ENCODE measurements at regions not wholly inside any gene's neighbourhood (a gene's known extent, or its start where the extent isn't known, plus 50 kb on each side); places are given as distances from the start of the nearest gene placed in this dataset.
"Not testable (repeated sequence)": the region's sequence is repeated elsewhere in the genome, so short reads cannot be mapped to it uniquely, and the experiment has no call there.

- Histone ChIP-seq H3K4me3 (ENCODE audit: low read length in 2 of 2) (no peak overlapping the region), H3K27me3 (ENCODE audit: control insufficient read depth in 2 of 2, insufficient read depth in 1 of 2, low read length in 1 of 2) (no peaks in the 10 kb centered on the region), H3K27ac (ENCODE audit: low read depth in 1 of 2, low read length in 1 of 2) (no peak overlapping the region), H3K36me3 (ENCODE audit: control insufficient read depth in 2 of 2, insufficient read depth in 2 of 2, low read length in 1 of 2) (no peaks in the 10 kb centered on the region), H3K9me3 (ENCODE audit: control insufficient read depth in 2 of 2, insufficient read depth in 1 of 2, low read length in 1 of 2) (peaks cover 2% of the 10 kb centered on the region in 2 donors), H3K4me1 (ENCODE audit: control insufficient read depth in 2 of 2, insufficient read depth in 2 of 2, low read length in 2 of 2) (no peaks in the 10 kb centered on the region)
- no peak for DNase-seq (ENCODE audit: low read depth in 6 of 9, low spot score in 9 of 9)
- 86% methylated on average over 6 of the region's 6 CpGs for WGBS
Measured at GRCh38 chr4:186827534-186827897, 103.9 kb upstream of the FAT1 start.

GRCh38 chr4:186829097-186829496, 105.4 kb upstream of the FAT1 start:
- 82% methylated on average over 6 of the region's 6 CpGs for WGBS
- DNase-seq (ENCODE audit: low read depth in 6 of 9, low spot score in 9 of 9), result no peak
- H3K9me3 ChIP-seq (ENCODE audit: control insufficient read depth in 2 of 2, insufficient read depth in 1 of 2, low read length in 1 of 2), result peaks cover 2% of the 10 kb centered on the region in 2 donors
- no peak overlapping the region for H3K4me3 ChIP-seq (ENCODE audit: low read length in 2 of 2)
- no peaks in the 10 kb centered on the region for H3K36me3 ChIP-seq (ENCODE audit: control insufficient read depth in 2 of 2, insufficient read depth in 2 of 2, low read length in 1 of 2)
- no peak overlapping the region for H3K27ac ChIP-seq (ENCODE audit: low read depth in 1 of 2, low read length in 1 of 2)
- H3K4me1 ChIP-seq (ENCODE audit: control insufficient read depth in 2 of 2, insufficient read depth in 2 of 2, low read length in 2 of 2), result no peaks in the 10 kb centered on the region
- no peaks in the 10 kb centered on the region for H3K27me3 ChIP-seq (ENCODE audit: control insufficient read depth in 2 of 2, insufficient read depth in 1 of 2, low read length in 1 of 2)

GRCh38 chr4:186829740-186830449, 106.2 kb upstream of the FAT1 start:
- Histone ChIP-seq H3K4me1 (ENCODE audit: control insufficient read depth in 2 of 2, insufficient read depth in 2 of 2, low read length in 2 of 2) (no peaks in the 10 kb centered on the region), H3K36me3 (ENCODE audit: control insufficient read depth in 2 of 2, insufficient read depth in 2 of 2, low read length in 1 of 2) (no peaks in the 10 kb centered on the region), H3K27ac (ENCODE audit: low read depth in 1 of 2, low read length in 1 of 2) (no peak overlapping the region), H3K4me3 (ENCODE audit: low read length in 2 of 2) (no peak overlapping the region), H3K27me3 (ENCODE audit: control insufficient read depth in 2 of 2, insufficient read depth in 1 of 2, low read length in 1 of 2) (no peaks in the 10 kb centered on the region), H3K9me3 (ENCODE audit: control insufficient read depth in 2 of 2, insufficient read depth in 1 of 2, low read length in 1 of 2) (peaks cover 2% of the 10 kb centered on the region in 2 donors)
- 63% methylated on average over 9 of the region's 9 CpGs for WGBS
- no peak for DNase-seq (ENCODE audit: low read depth in 6 of 9, low spot score in 9 of 9)

DNA sequence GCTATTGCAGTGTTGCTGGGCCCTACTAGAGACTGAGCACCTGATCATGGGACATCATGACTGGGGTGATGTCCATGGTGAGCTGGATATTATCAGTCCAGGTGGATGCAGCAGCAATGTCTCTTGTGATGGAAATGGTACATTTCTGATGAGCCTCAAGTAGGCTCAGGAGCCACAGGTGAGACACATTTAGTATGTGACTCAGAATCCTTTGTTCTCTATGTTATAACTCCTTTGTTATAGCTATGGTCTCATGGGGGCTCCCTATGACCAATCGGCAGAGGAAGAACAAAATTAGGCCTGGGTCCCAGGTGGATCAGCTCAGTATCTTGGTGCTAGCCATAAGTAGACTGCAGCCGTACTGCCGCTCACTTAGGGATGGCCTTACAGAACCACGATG, 107.9 kb upstream of the FAT1 start:
- WGBS, result 94% methylated on average over 4 of the region's 4 CpGs
- DNase-seq (ENCODE audit: low read depth in 6 of 9, low spot score in 9 of 9), result no peak
- no peaks in the 10 kb centered on the region for H3K36me3 ChIP-seq (ENCODE audit: control insufficient read depth in 2 of 2, insufficient read depth in 2 of 2, low read length in 1 of 2)
- H3K4me1 ChIP-seq (ENCODE audit: control insufficient read depth in 2 of 2, insufficient read depth in 2 of 2, low read length in 2 of 2), result no peaks in the 10 kb centered on the region
- H3K27me3 ChIP-seq (ENCODE audit: control insufficient read depth in 2 of 2, insufficient read depth in 1 of 2, low read length in 1 of 2), result no peaks in the 10 kb centered on the region
- H3K27ac ChIP-seq (ENCODE audit: low read depth in 1 of 2, low read length in 1 of 2), result no peak overlapping the region
- peaks cover 2% of the 10 kb centered on the region in 2 donors for H3K9me3 ChIP-seq (ENCODE audit: control insufficient read depth in 2 of 2, insufficient read depth in 1 of 2, low read length in 1 of 2)
- H3K4me3 ChIP-seq (ENCODE audit: low read length in 2 of 2), result no peak overlapping the region

DNA sequence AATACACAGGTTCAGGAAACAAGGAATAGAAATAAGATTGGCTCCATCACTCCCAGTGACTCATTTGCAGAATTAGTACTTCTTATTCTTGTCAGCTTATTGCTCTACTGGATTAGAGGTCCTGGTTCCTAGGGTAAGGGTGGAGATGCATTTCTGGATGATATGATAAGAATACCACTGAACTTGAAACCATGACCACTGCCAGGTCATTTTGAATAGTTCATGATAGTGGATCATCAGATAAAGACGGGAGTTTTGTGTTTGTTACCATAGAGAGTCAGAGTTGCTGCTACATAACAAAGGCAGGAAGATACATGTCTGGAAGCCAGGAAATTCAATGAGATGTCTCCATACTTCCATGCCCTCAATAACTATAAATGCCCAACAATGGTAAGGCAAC, 109.2 kb upstream of the FAT1 start:
- Histone ChIP-seq H3K4me3 (ENCODE audit: low read length in 2 of 2) (no peak overlapping the region), H3K9me3 (ENCODE audit: control insufficient read depth in 2 of 2, insufficient read depth in 1 of 2, low read length in 1 of 2) (peaks cover 0 to 2% of the 10 kb centered on the region in 2 donors), H3K4me1 (ENCODE audit: control insufficient read depth in 2 of 2, insufficient read depth in 2 of 2, low read length in 2 of 2) (no peaks in the 10 kb centered on the region), H3K27ac (ENCODE audit: low read depth in 1 of 2, low read length in 1 of 2) (no peak overlapping the region), H3K27me3 (ENCODE audit: control insufficient read depth in 2 of 2, insufficient read depth in 1 of 2, low read length in 1 of 2) (no peaks in the 10 kb centered on the region), H3K36me3 (ENCODE audit: control insufficient read depth in 2 of 2, insufficient read depth in 2 of 2, low read length in 1 of 2) (no peaks in the 10 kb centered on the region)
- WGBS, result 19% methylated on average over 1 of the region's 1 CpG
- no peak for DNase-seq (ENCODE audit: low read depth in 6 of 9, low spot score in 9 of 9)

- not testable (repeated sequence) for DNase-seq (ENCODE audit: low read depth in 6 of 9, low spot score in 9 of 9); H3K4me1 ChIP-seq (ENCODE audit: control insufficient read depth in 2 of 2, insufficient read depth in 2 of 2, low read length in 2 of 2); H3K27ac ChIP-seq (ENCODE audit: low read depth in 1 of 2, low read length in 1 of 2); H3K4me3 ChIP-seq (ENCODE audit: low read length in 2 of 2); H3K9me3 ChIP-seq (ENCODE audit: control insufficient read depth in 2 of 2, insufficient read depth in 1 of 2, low read length in 1 of 2); H3K27me3 ChIP-seq (ENCODE audit: control insufficient read depth in 2 of 2, insufficient read depth in 1 of 2, low read length in 1 of 2); H3K36me3 ChIP-seq (ENCODE audit: control insufficient read depth in 2 of 2, insufficient read depth in 2 of 2, low read length in 1 of 2)
- 82% methylated on average over 2 of the region's 3 CpGs for WGBS
Measured at GRCh38 chr4:186837463-186837862, 113.8 kb upstream of the FAT1 start.

GRCh38 chr4:186838295-186838694, 114.6 kb upstream of the FAT1 start:
- Histone ChIP-seq H3K36me3 (ENCODE audit: control insufficient read depth in 2 of 2, insufficient read depth in 2 of 2, low read length in 1 of 2) (no peaks in the 10 kb centered on the region), H3K4me3 (ENCODE audit: low read length in 2 of 2) (no peak overlapping the region), H3K9me3 (ENCODE audit: control insufficient read depth in 2 of 2, insufficient read depth in 1 of 2, low read length in 1 of 2) (peaks cover 0 to 7% of the 10 kb centered on the region in 2 donors), H3K27ac (ENCODE audit: low read depth in 1 of 2, low read length in 1 of 2) (no peak overlapping the region), H3K27me3 (ENCODE audit: control insufficient read depth in 2 of 2, insufficient read depth in 1 of 2, low read length in 1 of 2) (no peaks in the 10 kb centered on the region), H3K4me1 (ENCODE audit: control insufficient read depth in 2 of 2, insufficient read depth in 2 of 2, low read length in 2 of 2) (no peaks in the 10 kb centered on the region)
- WGBS, result 96% methylated on average over 2 of the region's 2 CpGs
- DNase-seq (ENCODE audit: low read depth in 6 of 9, low spot score in 9 of 9), result no peak

GRCh38 chr4:186839122-186840037, 115.7 kb upstream of the FAT1 start:
- peaks cover 1 to 9% of the 10 kb centered on the region in 2 donors for H3K9me3 ChIP-seq (ENCODE audit: control insufficient read depth in 2 of 2, insufficient read depth in 1 of 2, low read length in 1 of 2)
- 91% methylated on average over 11 of the region's 11 CpGs for WGBS
- H3K27ac ChIP-seq (ENCODE audit: low read depth in 1 of 2, low read length in 1 of 2), result no peak overlapping the region
- H3K4me3 ChIP-seq (ENCODE audit: low read length in 2 of 2), result no peak overlapping the region
- no peak for DNase-seq (ENCODE audit: low read depth in 6 of 9, low spot score in 9 of 9)
- H3K36me3 ChIP-seq (ENCODE audit: control insufficient read depth in 2 of 2, insufficient read depth in 2 of 2, low read length in 1 of 2), result no peaks in the 10 kb centered on the region
- no peaks in the 10 kb centered on the region for H3K4me1 ChIP-seq (ENCODE audit: control insufficient read depth in 2 of 2, insufficient read depth in 2 of 2, low read length in 2 of 2)
- no peaks in the 10 kb centered on the region for H3K27me3 ChIP-seq (ENCODE audit: control insufficient read depth in 2 of 2, insufficient read depth in 1 of 2, low read length in 1 of 2)

- DNase-seq (ENCODE audit: low read depth in 6 of 9, low spot score in 9 of 9), result no peak
- Histone ChIP-seq H3K4me1 (ENCODE audit: control insufficient read depth in 2 of 2, insufficient read depth in 2 of 2, low read length in 2 of 2) (no peaks in the 10 kb centered on the region), H3K27ac (ENCODE audit: low read depth in 1 of 2, low read length in 1 of 2) (no peak overlapping the region), H3K9me3 (ENCODE audit: control insufficient read depth in 2 of 2, insufficient read depth in 1 of 2, low read length in 1 of 2) (peaks cover 1 to 11% of the 10 kb centered on the region in 2 donors), H3K27me3 (ENCODE audit: control insufficient read depth in 2 of 2, insufficient read depth in 1 of 2, low read length in 1 of 2) (no peaks in the 10 kb centered on the region), H3K4me3 (ENCODE audit: low read length in 2 of 2) (no peak overlapping the region), H3K36me3 (ENCODE audit: control insufficient read depth in 2 of 2, insufficient read depth in 2 of 2, low read length in 1 of 2) (no peaks in the 10 kb centered on the region)
- 90% methylated on average over 7 of the region's 7 CpGs for WGBS
Measured at GRCh38 chr4:186840222-186840701, 116.6 kb upstream of the FAT1 start.

Measured in thymus (tissue), 11 donors.